IPS DF 4.7 (cell line): ENCODE measurements at regions not wholly inside any gene's neighbourhood (a gene's known extent, or its start where the extent isn't known, plus 50 kb on each side); places are given as distances from the start of the nearest gene placed in this dataset.
"Not testable (repeated sequence)": the region's sequence is repeated elsewhere in the genome, so short reads cannot be mapped to it uniquely, and the experiment has no call there.

Source experiments
- DNase-seq: peaks from one replicate; pipeline ENCODE4 v3.0.0-alpha.2; 2013; ENCODE audit warnings: low spot score; ENCODE audit errors: extremely low read depth

GRCh38 chr6:147965448-147965847 is 377.2 kb upstream of the SASH1 start:
- DNase-seq, result not testable (repeated sequence)

- no peak for DNase-seq
These were observed 371.7 kb upstream of the SASH1 start for GRCh38 chr6:147970970-147971369.

GRCh38 chr6:147972448-147972847 is 370.2 kb upstream of the SASH1 start:
- no peak for DNase-seq

DNA sequence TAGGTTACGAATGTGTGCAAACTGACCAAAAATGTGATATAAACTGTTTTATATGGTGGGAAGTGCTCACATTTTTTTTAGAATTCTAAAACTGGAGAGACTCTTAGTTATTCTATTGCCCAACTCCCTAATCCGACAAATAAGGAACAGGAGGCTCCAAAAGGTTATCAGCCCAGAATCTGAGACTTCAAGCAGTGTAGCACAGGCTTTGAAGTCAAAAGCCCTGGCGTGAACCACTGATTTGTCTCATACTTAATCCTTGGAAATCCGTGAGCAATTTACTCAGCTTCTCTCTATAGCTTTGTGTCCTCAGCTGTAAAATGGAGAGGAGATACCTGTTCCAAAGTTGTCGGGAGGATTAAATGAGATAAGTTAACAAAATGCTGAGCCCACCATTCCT is 368.8 kb upstream of the SASH1 start:
- no peak for DNase-seq

- DNase-seq, result no peak
These were observed 368.3 kb upstream of the SASH1 start for GRCh38 chr6:147974376-147974775.

DNA sequence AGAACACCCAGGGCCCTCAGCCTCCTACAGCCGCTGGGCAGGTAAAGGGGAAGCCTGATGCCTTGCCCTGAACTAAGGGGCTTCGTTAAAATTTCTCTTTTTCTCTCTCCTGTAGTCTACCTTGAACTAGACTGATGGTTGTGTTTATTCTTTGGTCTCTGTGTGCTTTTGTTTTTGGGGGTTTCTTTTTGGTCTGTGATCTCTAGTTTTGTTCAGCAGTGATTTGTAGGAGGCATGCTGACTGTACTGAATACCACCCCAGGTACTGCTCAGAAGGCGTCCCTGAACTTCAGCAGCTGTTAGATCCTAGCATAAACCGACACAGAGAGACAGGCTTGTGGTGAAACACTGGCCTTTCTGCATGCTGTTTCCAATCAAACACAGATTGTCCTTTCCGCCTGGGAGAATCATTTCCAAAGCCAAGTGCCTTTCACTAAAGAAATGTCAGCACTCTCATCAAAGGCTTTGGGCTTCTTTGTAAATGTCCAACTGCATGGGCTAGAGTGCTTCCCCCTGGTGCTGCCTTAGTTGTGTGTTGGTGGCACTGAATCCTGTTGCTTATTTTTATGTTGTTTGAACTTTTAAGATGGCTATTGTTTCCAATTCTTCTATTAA is 364.7 kb upstream of the SASH1 start:
- DNase-seq, result no peak

- no peak for DNase-seq
These were observed 362.7 kb upstream of the SASH1 start for GRCh38 chr6:147979966-147980365.

GRCh38 chr6:147983581-147984366 is 358.9 kb upstream of the SASH1 start:
- no peak for DNase-seq

- no peak for DNase-seq
These were observed 355.8 kb upstream of the SASH1 start for GRCh38 chr6:147986846-147987245.

DNA sequence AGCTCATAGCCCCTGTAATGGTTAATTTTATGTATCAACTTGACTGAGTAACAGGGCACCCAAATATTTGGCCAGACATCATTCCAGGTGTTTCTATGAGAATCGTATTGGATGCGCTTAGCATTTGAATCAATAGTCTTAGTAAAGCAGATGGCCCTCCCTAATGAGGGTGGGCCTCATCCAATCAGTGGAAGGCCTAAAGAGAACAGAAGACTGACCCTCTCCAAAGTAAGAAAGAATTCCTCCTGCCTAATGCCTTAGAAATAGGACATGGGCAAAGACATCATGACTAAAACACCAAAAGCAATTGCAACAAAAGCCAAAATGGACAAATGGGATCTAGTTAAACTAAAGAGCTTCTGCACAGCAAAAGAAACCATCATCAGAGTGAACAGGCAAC is 352.5 kb upstream of the SASH1 start:
- no peak for DNase-seq

DNA sequence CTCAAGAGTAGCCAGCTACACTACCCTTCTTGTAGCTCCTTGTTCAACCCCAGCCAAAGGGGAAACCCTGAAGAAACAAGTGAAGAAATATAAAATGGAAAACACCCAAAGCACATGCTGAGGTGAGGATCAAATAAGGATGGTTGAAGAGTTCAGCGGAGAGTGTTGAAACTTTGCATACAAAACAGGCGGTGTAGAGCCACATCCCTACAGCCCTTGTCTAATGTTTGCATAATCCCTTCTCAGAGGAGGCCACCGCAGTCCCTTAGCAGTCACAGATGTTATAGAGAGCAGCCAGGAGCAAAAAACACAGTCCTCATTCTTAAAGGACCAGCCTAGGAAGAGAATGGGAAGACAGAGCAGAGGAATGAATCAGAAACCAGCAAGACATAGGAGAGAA is 350.7 kb upstream of the SASH1 start:
- DNase-seq, result no peak

- DNase-seq, result no peak
These were observed 343.6 kb upstream of the SASH1 start for GRCh38 chr6:147999001-147999540.

DNA sequence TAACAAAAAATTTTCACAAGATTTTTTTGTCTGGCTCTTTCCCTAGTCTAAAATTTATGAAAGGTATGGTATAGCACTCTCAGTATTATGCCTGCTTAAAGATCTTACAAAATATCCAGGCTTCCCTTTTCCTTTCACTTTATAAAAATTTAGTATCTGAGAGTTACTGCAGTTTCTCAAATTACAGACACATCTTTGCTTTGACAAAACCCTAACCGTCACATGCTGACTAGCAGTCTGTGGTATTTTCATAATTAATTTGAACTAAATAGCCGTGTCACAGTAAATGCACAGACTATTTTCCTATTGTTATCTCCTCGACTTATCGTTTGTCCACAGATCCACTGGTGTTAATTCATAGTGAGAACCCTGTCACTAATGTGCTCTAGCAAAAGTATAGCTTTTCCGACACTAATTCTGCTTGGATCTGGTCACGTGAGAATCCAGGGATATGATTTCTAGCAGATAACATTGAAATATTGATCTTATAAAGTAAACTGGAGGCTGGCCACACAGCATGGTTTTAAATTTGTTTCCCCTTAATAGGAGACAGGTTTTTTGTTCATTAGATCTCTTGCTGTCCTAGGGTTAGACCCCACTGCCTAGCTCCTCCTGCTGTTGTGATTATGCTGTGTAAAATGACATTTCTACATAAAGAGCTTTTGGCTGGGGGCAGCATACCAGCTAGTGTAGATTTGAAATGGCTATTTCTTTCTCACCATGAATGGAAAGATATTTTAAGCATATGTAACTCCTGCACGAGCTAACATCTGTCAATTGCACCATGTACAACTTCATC is 340.6 kb upstream of the SASH1 start:
- no peak for DNase-seq

DNA sequence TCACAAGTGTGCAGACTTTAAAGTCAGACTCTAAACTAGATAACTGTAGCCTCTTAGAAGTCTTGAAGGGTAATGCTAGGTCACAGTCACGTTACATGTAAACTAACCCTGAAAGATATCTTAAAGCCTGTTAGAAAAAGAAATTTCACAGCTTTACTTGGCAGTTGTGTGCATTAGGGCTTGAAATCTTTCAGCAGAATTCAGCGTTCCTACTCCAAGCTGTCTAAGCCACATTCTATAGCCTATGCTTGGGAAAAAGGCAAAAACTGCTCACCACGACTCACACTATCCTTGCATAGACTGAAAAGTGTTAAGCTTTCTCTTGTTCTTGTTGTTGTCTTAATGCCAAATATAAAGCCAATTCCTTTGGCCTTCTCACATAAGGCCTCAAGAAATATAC is 338.0 kb upstream of the SASH1 start:
- no peak for DNase-seq

- no peak for DNase-seq
These were observed 336.8 kb upstream of the SASH1 start for GRCh38 chr6:148005806-148006205.

DNA sequence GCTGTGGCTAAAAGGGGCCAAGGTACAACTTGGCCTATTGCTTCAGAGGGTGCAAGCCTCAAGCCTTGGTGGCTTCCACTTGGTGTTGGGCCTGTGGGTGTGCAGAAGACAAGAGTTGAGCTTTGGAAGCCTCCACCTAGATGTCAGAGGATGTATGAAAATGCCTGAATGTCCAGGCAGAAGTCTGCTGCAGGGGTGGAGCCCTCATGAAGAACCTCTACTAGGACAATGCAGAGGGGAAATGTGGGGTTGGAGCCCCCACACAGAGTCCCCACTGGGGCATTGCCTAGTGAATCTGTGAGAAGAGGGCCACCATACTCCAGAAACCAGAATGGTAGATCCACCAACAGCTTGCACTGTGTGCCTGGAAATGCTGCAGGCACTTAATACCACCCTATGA is 332.1 kb upstream of the SASH1 start:
- not testable (repeated sequence) for DNase-seq

- DNase-seq, result no peak
These were observed 326.6 kb upstream of the SASH1 start for GRCh38 chr6:148016013-148016412.

DNA sequence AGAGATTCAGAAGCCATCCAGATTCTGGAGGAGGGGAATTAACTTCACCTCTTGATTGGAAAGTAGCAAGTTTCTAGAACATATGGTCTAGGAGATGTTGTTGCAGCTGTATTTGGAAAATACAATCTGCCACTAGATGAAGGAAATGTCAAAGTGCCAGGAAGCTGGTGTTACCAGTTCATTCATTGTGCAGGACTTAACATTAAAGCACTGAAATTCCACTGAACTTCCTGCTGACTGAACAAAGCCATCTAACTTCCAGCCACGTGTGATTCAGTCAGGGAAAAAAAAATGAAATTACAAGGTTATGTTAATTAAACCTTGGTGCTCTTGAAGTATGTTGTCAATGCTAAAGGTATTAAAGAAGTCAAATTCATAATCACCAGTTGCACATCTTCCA is 321.5 kb upstream of the SASH1 start:
- no peak for DNase-seq

GRCh38 chr6:148021699-148022098 is 320.9 kb upstream of the SASH1 start:
- no peak for DNase-seq

GRCh38 chr6:148022279-148022678 is 320.4 kb upstream of the SASH1 start:
- DNase-seq, result not testable (repeated sequence)

DNA sequence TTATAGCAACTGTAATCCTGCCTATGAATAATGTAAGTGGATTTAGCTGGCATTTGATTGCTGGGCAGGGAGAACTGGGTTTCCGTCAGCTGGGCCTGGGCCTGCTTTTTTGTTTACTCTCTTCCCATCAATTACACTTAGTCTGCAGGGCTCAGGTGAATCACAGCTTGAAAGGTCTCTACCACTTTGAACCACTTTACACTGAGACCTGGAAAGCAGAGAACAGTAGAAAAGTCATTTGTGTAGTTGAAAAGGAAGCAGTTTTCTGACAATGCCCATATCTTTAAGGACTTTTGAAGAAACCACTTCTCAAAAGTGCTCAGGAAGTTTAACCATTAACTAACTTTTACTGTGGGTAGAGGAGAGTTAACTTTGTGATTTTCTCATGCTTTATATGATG is 315.4 kb upstream of the SASH1 start:
- no peak for DNase-seq

DNA sequence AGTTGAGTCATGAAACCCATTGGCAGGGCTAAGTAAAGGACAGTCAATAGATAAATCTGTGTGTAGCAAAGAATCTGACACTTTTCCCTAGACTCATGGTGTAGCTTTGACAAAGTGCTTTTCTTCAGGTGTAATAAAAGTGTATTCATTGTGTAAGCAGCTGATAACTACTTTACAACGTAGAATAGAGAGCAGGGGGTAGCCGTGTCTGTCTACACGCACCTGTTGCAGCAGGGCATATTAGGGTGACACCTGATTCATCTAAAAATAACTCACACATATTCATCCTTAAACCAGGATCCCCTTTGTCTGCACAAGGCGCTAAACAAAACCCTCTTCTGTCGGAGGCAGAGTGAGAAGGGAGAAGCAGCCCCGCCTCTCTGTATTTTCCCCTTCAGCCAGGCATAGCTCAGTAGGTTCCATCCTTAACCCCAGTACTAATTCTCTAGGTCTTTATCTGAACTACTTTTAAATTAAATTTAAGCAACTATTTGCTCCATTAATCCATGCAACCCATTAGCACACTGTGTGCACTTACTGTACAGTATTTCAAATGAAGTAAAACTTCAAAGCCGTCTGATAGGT is 306.7 kb upstream of the SASH1 start:
- DNase-seq, result no peak
